22Rv1 (cell line): ENCODE measurements at regions not wholly inside any gene's neighbourhood (a gene's known extent, or its start where the extent isn't known, plus 50 kb on each side); places are given as distances from the start of the nearest gene placed in this dataset.

ENCODE experiments used
- CTCF ChIP-seq: fragments of 450-650 bp; IDR thresholded peaks from 2 replicates; pipeline ENCODE4 v1.5.1; 2017; ENCODE audit warnings: mild to moderate bottlenecking
- ZFX ChIP-seq: fragments of 450-650 bp; IDR thresholded peaks from 2 replicates; pipeline ENCODE4 v1.6.1; 2017; ENCODE audit warnings: antibody characterized with exemption, borderline replicate concordance

GRCh38 chr3:8085498-8085897 is 416.1 kb upstream of the LMCD1 start:
- TF ChIP-seq CTCF: no peak
- TF ChIP-seq ZFX: no peak
